Astrocyte of the spinal cord (primary cell): ENCODE measurements at regions not wholly inside any gene's neighbourhood (a gene's known extent, or its start where the extent isn't known, plus 50 kb on each side); places are given as distances from the start of the nearest gene placed in this dataset.
"Not testable (repeated sequence)": the region's sequence is repeated elsewhere in the genome, so short reads cannot be mapped to it uniquely, and the experiment has no call there.

ENCODE experiments used
- DNase-seq: peaks from one replicate; pipeline ENCODE4 v3.0.0; 2011; ENCODE audit warnings: low read depth, low spot score
- H3K4me3 ChIP-seq: 2 replicates; pipeline ENCODE4 v1.5.1; 2011; ENCODE audit warnings: low read depth, mild to moderate bottlenecking, low read length, moderate library complexity
- CTCF ChIP-seq: IDR thresholded peaks from 2 replicates; pipeline ENCODE4 v1.5.1; 2012; ENCODE audit warnings: low read depth, mild to moderate bottlenecking, low read length, inconsistent platforms
- in situ Hi-C: cut with HindIII; loops from 2 replicates; pipeline ENCODE4 v1.10.0; 2017; ENCODE audit warnings: low sequenced_read_pairs

- no peak overlapping the region for H3K4me3 ChIP-seq
- DNase-seq = peak; percentile 50
- in situ Hi-C loops = no loop called here
- TF ChIP-seq CTCF = no peak
These were observed 508.7 kb upstream of the CITED2 start for GRCh38 chr6:139882977-139883728.

- no peak for TF ChIP-seq CTCF
- in situ Hi-C loops = no loop called here
- peak overlapping the region; percentile 1 for H3K4me3 ChIP-seq
- peak; percentile 72 for DNase-seq
These were observed 507.8 kb upstream of the CITED2 start for GRCh38 chr6:139882234-139882633.

DNA sequence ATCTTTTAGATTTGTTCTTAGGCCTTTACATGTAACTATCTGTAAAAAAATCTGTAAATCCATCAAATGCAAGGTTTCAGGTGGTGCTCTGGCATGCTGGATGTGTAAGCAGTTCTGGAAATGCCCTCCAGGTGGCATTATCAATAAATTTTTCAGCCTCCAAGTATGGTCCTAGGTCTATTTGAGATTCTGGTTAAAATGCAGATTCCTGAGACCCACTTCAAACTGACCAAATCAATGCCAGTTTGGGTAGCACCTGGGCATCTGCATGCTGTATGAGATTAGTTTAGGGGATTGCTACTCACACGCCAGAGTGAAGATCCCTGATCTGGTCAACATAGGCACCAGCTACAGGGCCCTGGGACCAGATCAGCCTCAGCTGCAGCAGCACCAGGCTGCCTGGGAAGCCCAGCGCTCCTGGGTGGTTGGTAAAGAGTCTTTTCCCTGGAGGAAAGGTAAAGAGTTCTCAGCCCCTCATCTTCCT, 507.3 kb upstream of the CITED2 start:
- in situ Hi-C loops = no loop called here
- peak; percentile 49 for DNase-seq
- TF ChIP-seq CTCF = peak; percentile 51
- no peak overlapping the region for H3K4me3 ChIP-seq

GRCh38 chr6:139881236-139881635, 506.8 kb upstream of the CITED2 start:
- in situ Hi-C loops = no loop called here
- no peak for DNase-seq

GRCh38 chr6:139879823-139880356, 505.4 kb upstream of the CITED2 start:
- in situ Hi-C loops = no loop called here
- TF ChIP-seq CTCF = no peak
- no peak for DNase-seq
- no peak overlapping the region for H3K4me3 ChIP-seq

More at GRCh38 chr6:139881236-139881635, 506.8 kb upstream of the CITED2 start:
- no peak overlapping the region for H3K4me3 ChIP-seq
- no peak for TF ChIP-seq CTCF

GRCh38 chr6:139879241-139879640, 504.8 kb upstream of the CITED2 start:
- DNase-seq, in situ Hi-C loops, H3K4me3 ChIP-seq: not testable (repeated sequence)

GRCh38 chr6:139877828-139878405, 503.5 kb upstream of the CITED2 start:
- in situ Hi-C loops = no loop called here
- H3K4me3 ChIP-seq = no peak overlapping the region
- DNase-seq = no peak
- TF ChIP-seq CTCF = no peak
